Astrocyte (in vitro differentiated cells and primary cell): ENCODE measurements at regions not wholly inside any gene's neighbourhood (a gene's known extent, or its start where the extent isn't known, plus 50 kb on each side); places are given as distances from the start of the nearest gene placed in this dataset.

ENCODE experiments used
- CTCF ChIP-seq: IDR thresholded peaks from 2 replicates; pipeline ENCODE4 v1.5.1; 2011; ENCODE audit warnings: low read depth, mild to moderate bottlenecking, inconsistent platforms, low read length, moderate library complexity; ENCODE audit not compliant: insufficient read depth
- EZH2 ChIP-seq: IDR thresholded peaks from 2 replicates; pipeline ENCODE4 v1.6.1; 2012; ENCODE audit warnings: mild to moderate bottlenecking, low read length, inconsistent platforms; ENCODE audit not compliant: insufficient read depth

- TF ChIP-seq CTCF (no peak), EZH2 (no peak)
Measured at GRCh38 chr1:62953633-62954032, 169.7 kb downstream of the ATG4C start.
